GM12878 (cell line): ENCODE measurements at regions not wholly inside any gene's neighbourhood (a gene's known extent, or its start where the extent isn't known, plus 50 kb on each side); places are given as distances from the start of the nearest gene placed in this dataset.

Experiments used
- ATAC-seq: fragments of 200-7000 bp; cut with Tn5 transposase; 3 replicates; pipeline ENCODE4 v1.9.1; 2020; ENCODE audit warnings: mild to moderate bottlenecking, moderate library complexity
- BruUV-seq: library from RNA; stranded (reverse); fragments of 400-500 nt; replicated peaks from 2 replicates; lab custom pipeline; 2021; lab: Mats Ljungman, UMichigan
- CTCF ChIA-PET: fragments of 300-600 bp; sonication (Branson Sonifier 250); formaldehyde crosslinking; extraction: SDS; loops from one replicate; lab custom pipeline; 2021; ENCODE audit warnings: inconsistent platforms; lab: Yijun Ruan, JAX
- POLR2A ChIA-PET: fragments of 350-600 bp; formaldehyde crosslinking; extraction: SDS; loops from one replicate; lab custom pipeline; 2021; ENCODE audit warnings: inconsistent platforms; lab: Charles Lee
- RAD21 ChIA-PET: fragments of 300-600 bp; sonication (Branson Sonifier 250); formaldehyde crosslinking; loops from one replicate; lab custom pipeline; 2023; ENCODE audit warnings: antibody characterized with exemption; ENCODE audit not compliant: unreplicated experiment; lab: Charles Lee
- SMC1A ChIA-PET: fragments of 300-600 bp; sonication (Branson Sonifier 250); formaldehyde crosslinking; loops from one replicate; lab custom pipeline; 2023; ENCODE audit not compliant: unreplicated experiment, uncharacterized antibody; lab: Charles Lee
- DNase-seq: peaks from one replicate; pipeline ENCODE4 v3.0.0-alpha.2; 2011; ENCODE audit warnings: low read depth, low spot score
- FAIRE-seq: peaks from 3 replicates; lab custom pipeline; 2011; peaks lifted over from hg19 to GRCh38; lab: Jason Lieb, UNC
- H2AFZ ChIP-seq: 2 replicates; pipeline ENCODE4 v1.6.0; 2011; ENCODE audit warnings: low read depth, low read length, control low read depth; ENCODE audit not compliant: control insufficient read depth
- H3K27ac ChIP-seq: 2 replicates; pipeline ENCODE4 v1.5.1; 2011; ENCODE audit warnings: control low read depth; ENCODE audit not compliant: control insufficient read depth, insufficient read depth
- H3K27me3 ChIP-seq, 2 experiments: replicated peaks in 1 of 2; 2 replicates each; pipeline versions ENCODE4 v1.6.0 to v1.6.1; 2011; ENCODE audit warnings: low read length in 1 of 2; ENCODE audit not compliant: control insufficient read depth in 2 of 2, insufficient read depth in 2 of 2
- H3K36me3 ChIP-seq, 2 experiments: 2 replicates each; pipeline ENCODE4 v1.5.1; 2011; ENCODE audit warnings: low read length in 1 of 2; ENCODE audit not compliant: control insufficient read depth in 2 of 2, insufficient read depth in 2 of 2
- H3K4me1 ChIP-seq: 2 replicates; pipeline ENCODE4 v1.6.1; 2011; ENCODE audit warnings: mild to moderate bottlenecking, low read length, moderate library complexity, mixed read lengths; ENCODE audit not compliant: control insufficient read depth, insufficient read depth
- H3K4me2 ChIP-seq: 2 replicates; pipeline ENCODE4 v1.6.0; 2011; ENCODE audit warnings: control low read depth; ENCODE audit not compliant: control insufficient read depth, insufficient read depth
- H3K4me3 ChIP-seq: fragments of 200-600 bp; sonication (generic); 2 replicates; pipeline ENCODE4 v1.5.1; 2016
- H3K79me2 ChIP-seq: 2 replicates; pipeline ENCODE4 v1.6.0; 2011; ENCODE audit warnings: low read length; ENCODE audit not compliant: control insufficient read depth, insufficient read depth
- H3K9ac ChIP-seq: 2 replicates; pipeline ENCODE4 v1.8.0; 2011; ENCODE audit warnings: low read length, control low read depth, mixed read lengths; ENCODE audit not compliant: control insufficient read depth, insufficient read depth
- H3K9me3 ChIP-seq: replicated peaks from 3 replicates; pipeline ENCODE4 v1.5.1; 2011; ENCODE audit warnings: mild to moderate bottlenecking, low read length; ENCODE audit not compliant: control insufficient read depth, insufficient read depth
- H4K20me1 ChIP-seq: 2 replicates; pipeline ENCODE4 v1.6.0; 2011; ENCODE audit not compliant: control insufficient read depth, insufficient read depth
- E4F1 ChIP-seq: fragments of 450-650 bp; IDR thresholded peaks from 2 replicates; pipeline ENCODE4 v1.6.1; 2018; ENCODE audit warnings: borderline replicate concordance, mild to moderate bottlenecking; ENCODE audit not compliant: partially characterized antibody
- EZH2 ChIP-seq: IDR thresholded peaks from 2 replicates; pipeline ENCODE4 v1.6.1; 2012; ENCODE audit warnings: low read depth, mild to moderate bottlenecking, control low read depth, inconsistent platforms, low read length, borderline replicate concordance; ENCODE audit not compliant: control insufficient read depth
- GABPA ChIP-seq: IDR thresholded peaks from 2 replicates; pipeline ENCODE4 v1.6.1; 2014; ENCODE audit warnings: antibody characterized with exemption, low read depth, mild to moderate bottlenecking, inconsistent platforms
- HDAC2 ChIP-seq: fragments of 200-600 bp; sonication (generic); IDR thresholded peaks from 2 replicates; pipeline ENCODE4 v1.6.1; 2017
- HDGF ChIP-seq: fragments of 450-650 bp; IDR thresholded peaks from 2 replicates; pipeline ENCODE4 v1.6.1; 2016; ENCODE audit warnings: antibody characterized with exemption
- IKZF2 ChIP-seq, 2 experiments: fragments of 450-650 bp; IDR thresholded peaks; 2 replicates each; pipeline ENCODE4 v1.6.1; 2017; ENCODE audit warnings: mild to moderate bottlenecking in 2 of 2, moderate library complexity in 2 of 2
- JUND ChIP-seq: IDR thresholded peaks from 2 replicates; pipeline ENCODE4 v1.6.1; 2012; ENCODE audit warnings: low read depth, mild to moderate bottlenecking, low read length, improper control_type of control experiment, moderate library complexity
- KAT2A ChIP-seq: conservative IDR thresholded peaks from 2 replicates; pipeline ENCODE4 v1.6.1; 2011; ENCODE audit warnings: low read depth, low read length; ENCODE audit not compliant: control insufficient read depth
- LARP7 ChIP-seq: fragments of 450-650 bp; IDR thresholded peaks from 2 replicates; pipeline ENCODE4 v1.6.1; 2017; ENCODE audit warnings: mild to moderate bottlenecking
- NFXL1 ChIP-seq: fragments of 450-650 bp; IDR thresholded peaks from 2 replicates; pipeline ENCODE4 v1.6.1; 2017; ENCODE audit warnings: antibody characterized with exemption, mild to moderate bottlenecking, borderline replicate concordance
- NFYA ChIP-seq: IDR thresholded peaks from 2 replicates; pipeline ENCODE4 v1.6.1; 2011; ENCODE audit warnings: low read depth, mild to moderate bottlenecking, low read length, improper control_type of control experiment, borderline replicate concordance
- PKNOX1 ChIP-seq: fragments of 450-650 bp; IDR thresholded peaks from 2 replicates; pipeline ENCODE4 v1.6.1; 2016; ENCODE audit warnings: mild to moderate bottlenecking
- SIN3A ChIP-seq: IDR thresholded peaks from 2 replicates; pipeline ENCODE4 v1.6.1; 2012; ENCODE audit warnings: low read depth, low read length, improper control_type of control experiment
- SMAD5 ChIP-seq: IDR thresholded peaks from 2 replicates; pipeline ENCODE4 v1.6.1; 2016; ENCODE audit warnings: antibody characterized with exemption, low read depth
- STAT1 ChIP-seq: fragments of 450-650 bp; conservative IDR thresholded peaks from 2 replicates; pipeline ENCODE4 v1.6.1; 2014; ENCODE audit warnings: antibody characterized with exemption, mild to moderate bottlenecking
- TAF1 ChIP-seq: IDR thresholded peaks from 2 replicates; pipeline ENCODE4 v1.6.1; 2011; ENCODE audit warnings: mild to moderate bottlenecking, low read depth, low read length, borderline replicate concordance
- ZNF24 ChIP-seq: fragments of 450-650 bp; IDR thresholded peaks from 2 replicates; pipeline ENCODE4 v1.6.1; 2017; ENCODE audit warnings: antibody characterized with exemption, mild to moderate bottlenecking
- ZSCAN29 ChIP-seq: fragments of 450-650 bp; IDR thresholded peaks from 2 replicates; pipeline ENCODE4 v1.6.1; 2017; ENCODE audit warnings: mild to moderate bottlenecking, moderate library complexity
- in situ Hi-C: fragments of 300-500 bp; cut with MboI; formaldehyde crosslinking; loops from 9 replicates; pipeline ENCODE4 v1.14.3; 2018; ENCODE audit warnings: mixed read lengths
- intact Hi-C: fragments of 100-400 bp; cut with micrococcal nuclease; formaldehyde crosslinking; loops from one replicate; pipeline ENCODE4 v1.14.2; 2022; ENCODE audit not compliant: unreplicated experiment

GRCh38 chrX:65610481-65610880 is 57.0 kb upstream of the MSN start:
- H3K9me3 ChIP-seq, result no peaks in the 10 kb centered on the region; the same call in 2 of the 3 replicates
- no peak overlapping the region for H3K27ac ChIP-seq
- H3K9ac ChIP-seq, result no peak overlapping the region
- H3K4me1 ChIP-seq, result no peaks in the 10 kb centered on the region
- H2AFZ ChIP-seq, result no peak overlapping the region
- H3K36me3 ChIP-seq, result no peaks in the 10 kb centered on the region
- no peaks in the 10 kb centered on the region for H3K79me2 ChIP-seq
- H3K4me2 ChIP-seq, result no peak overlapping the region
- SMC1A ChIA-PET, result interaction anchor here (0.9 kb wide), 1 partner anchor 14 kb away, joined by 4 read pairs; no protein-coding TSS in a partner anchor
- DNase-seq (no peak), ATAC-seq (no peak), FAIRE-seq (no peak)
- RAD21 ChIA-PET, result no interaction called here
- CTCF ChIA-PET, result interaction anchor here (0.6 kb wide), 1 partner anchor 544 kb away, joined by 3 read pairs; no protein-coding TSS in a partner anchor
- no peaks in the 10 kb centered on the region for H4K20me1 ChIP-seq
- POLR2A ChIA-PET, result no interaction called here
- TF ChIP-seq NFYA (no peak), IKZF2 (IDR thresholded peaks at IDR 0.05) (no peak), PKNOX1 (no peak), HDGF (no peak), SMAD5 (no peak), NFXL1 (no peak), TAF1 (no peak), EZH2 (no peak), STAT1 (no peak), JUND (no peak), SIN3A (no peak), KAT2A (no peak), E4F1 (no peak), GABPA (no peak), HDAC2 (no peak), ZNF24 (no peak), ZSCAN29 (no peak), LARP7 (no peak)
- no peak overlapping the region for H3K4me3 ChIP-seq
- no TSS peak for BruUV-seq
- intact Hi-C loops (no loop called here), in situ Hi-C loops (no loop called here)
- H3K27me3 ChIP-seq, result no peaks in the 10 kb centered on the region
